ENCODE measurements at regions not wholly inside any gene's neighbourhood (a gene's known extent, or its start where the extent isn't known, plus 50 kb on each side); places are given as distances from the start of the nearest gene placed in this dataset.
A peak's percentile ranks its signal among the peaks of the same experiment; 100 is the strongest.

- DNase-seq (ENCODE audit: low read depth), result peak; percentile 65
- TF ChIP-seq CTCF (IDR thresholded peaks at IDR 0.05; ENCODE audit: low read length, missing control alignments), result no peak
- no peak overlapping the region for H3K4me3 ChIP-seq (replicated peaks; ENCODE audit: low read depth, low read length)
These were observed 49.9 kb upstream of the UBAC2 start for GRCh38 chr13:99150575-99151361.
